Peyer's patch (tissue), 4 donors: ENCODE measurements at regions not wholly inside any gene's neighbourhood (a gene's known extent, or its start where the extent isn't known, plus 50 kb on each side); places are given as distances from the start of the nearest gene placed in this dataset.

Experiments used
- CTCF ChIP-seq, 6 experiments: fragments of 450-650 bp in 4 of 6; fragments of 200-600 bp in 2 of 6; sonication (generic) in 1 of 6; IDR thresholded peaks; one replicate each; pipeline ENCODE4 v1.5.1; 2017 to 2019; ENCODE audit warnings: antibody characterized with exemption in 6 of 6, mild to moderate bottlenecking in 3 of 6, moderate library complexity in 1 of 6
- POLR2A ChIP-seq, 2 donors: fragments of 450-650 bp; IDR thresholded peaks; one replicate each; pipeline ENCODE4 v1.5.1; 2017; ENCODE audit warnings: antibody characterized with exemption in 2 of 2, mild to moderate bottlenecking in 2 of 2, moderate library complexity in 2 of 2

GRCh38 chr20:39691151-39691862, 729.2 kb downstream of the DHX35 start:
- TF ChIP-seq CTCF (IDR thresholded peaks at IDR 0.05) = no peak
- no peak for TF ChIP-seq POLR2A (IDR thresholded peaks at IDR 0.05)
